MM.1S (cell line): ENCODE measurements at regions not wholly inside any gene's neighbourhood (a gene's known extent, or its start where the extent isn't known, plus 50 kb on each side); places are given as distances from the start of the nearest gene placed in this dataset.
"Not testable (repeated sequence)": the region's sequence is repeated elsewhere in the genome, so short reads cannot be mapped to it uniquely, and the experiment has no call there.

Source experiments
- DNase-seq: peaks from one replicate; pipeline ENCODE4 v3.0.0-alpha.2; 2015
- H2AFZ ChIP-seq: fragments of 300-600 bp; sonication (generic); 2 replicates; pipeline ENCODE4 v1.6.0; 2016; ENCODE audit warnings: antibody characterized with exemption, low read length
- H3F3A ChIP-seq: fragments of 300-600 bp; sonication (generic); 2 replicates; pipeline ENCODE4 v1.6.1; 2016; ENCODE audit warnings: mild to moderate bottlenecking, antibody characterized with exemption, low read length, moderate library complexity, mixed read lengths; ENCODE audit not compliant: insufficient read depth
- H3K27ac ChIP-seq: fragments of 300-600 bp; sonication (generic); 2 replicates; pipeline ENCODE4 v1.5.1; 2016; ENCODE audit warnings: mild to moderate bottlenecking, low read length
- H3K27me3 ChIP-seq: fragments of 300-600 bp; sonication (generic); replicated peaks from 2 replicates; pipeline ENCODE4 v1.6.0; 2016; ENCODE audit warnings: low read length; ENCODE audit not compliant: insufficient read depth
- H3K36me3 ChIP-seq: fragments of 300-600 bp; sonication (generic); replicated peaks from 2 replicates; pipeline ENCODE4 v1.6.1; 2016; ENCODE audit warnings: mild to moderate bottlenecking, low read length, mixed read lengths; ENCODE audit not compliant: insufficient read depth
- H3K4me1 ChIP-seq: fragments of 300-600 bp; sonication (generic); 2 replicates; pipeline ENCODE4 v1.6.1; 2016; ENCODE audit warnings: low read length, mixed read lengths
- H3K4me2 ChIP-seq: fragments of 300-600 bp; sonication (generic); 2 replicates; pipeline ENCODE4 v1.6.0; 2016; ENCODE audit warnings: low read depth, low read length
- H3K4me3 ChIP-seq: fragments of 300-600 bp; sonication (generic); 2 replicates; pipeline ENCODE4 v1.5.1; 2016; ENCODE audit warnings: low read length, mixed read lengths
- H3K79me2 ChIP-seq: fragments of 300-600 bp; sonication (generic); 2 replicates; pipeline ENCODE4 v1.6.1; 2016; ENCODE audit warnings: mixed run types, low read length, mixed read lengths
- H3K9ac ChIP-seq: fragments of 300-600 bp; sonication (generic); 2 replicates; pipeline ENCODE4 v1.6.1; 2016; ENCODE audit warnings: low read length, mixed read lengths
- H3K9me2 ChIP-seq: fragments of 300-600 bp; sonication (generic); replicated peaks from 2 replicates; pipeline ENCODE4 v1.6.1; 2016; ENCODE audit warnings: mild to moderate bottlenecking, low read length, mixed read lengths; ENCODE audit not compliant: insufficient read depth
- H3K9me3 ChIP-seq: fragments of 300-600 bp; sonication (generic); replicated peaks from 2 replicates; pipeline ENCODE4 v1.6.1; 2016; ENCODE audit warnings: mild to moderate bottlenecking, low read length, mixed read lengths; ENCODE audit not compliant: insufficient read depth
- H4K20me1 ChIP-seq: fragments of 300-600 bp; sonication (generic); 2 replicates; pipeline ENCODE4 v1.6.1; 2016; ENCODE audit warnings: mild to moderate bottlenecking, low read length, moderate library complexity, mixed read lengths; ENCODE audit not compliant: insufficient read depth
- CTCF ChIP-seq: fragments of 300-600 bp; sonication (generic); IDR thresholded peaks from 2 replicates; pipeline ENCODE4 v1.5.1; 2016; ENCODE audit warnings: antibody characterized with exemption, low read length, mixed read lengths
- EZH2 ChIP-seq: fragments of 300-600 bp; sonication (generic); optimal IDR thresholded peaks from 2 replicates; pipeline ENCODE3; 2017; ENCODE audit warnings: low read depth, mild to moderate bottlenecking, antibody characterized with exemption, low read length, mixed read lengths
- EZH2phosphoT487 ChIP-seq: fragments of 300-600 bp; sonication (generic); IDR thresholded peaks from 2 replicates; pipeline ENCODE4 v1.6.1; 2018; ENCODE audit warnings: antibody characterized with exemption, low read length

GRCh38 chr3:4250064-4250463, 53.1 kb upstream of the SETMAR start:
- TF ChIP-seq EZH2 (no peak), EZH2phosphoT487 (no peak), CTCF (no peak)
- H4K20me1 ChIP-seq, result no peaks in the 10 kb centered on the region
- H3K27ac ChIP-seq, result no peak overlapping the region
- H3K79me2 ChIP-seq, result no peaks in the 10 kb centered on the region
- no peaks in the 10 kb centered on the region; the same call in 1 of the 2 replicates for H3K36me3 ChIP-seq
- no peaks in the 10 kb centered on the region for H3F3A ChIP-seq
- H3K27me3 ChIP-seq, result no peaks in the 10 kb centered on the region
- H3K9ac ChIP-seq, result no peak overlapping the region
- H2AFZ ChIP-seq, result no peak overlapping the region
- DNase-seq, result no peak
- H3K4me2 ChIP-seq, result no peak overlapping the region
- H3K4me3 ChIP-seq, result no peak overlapping the region
- H3K9me3 ChIP-seq, result no peaks in the 10 kb centered on the region
- no peaks in the 10 kb centered on the region for H3K9me2 ChIP-seq
- no peaks in the 10 kb centered on the region for H3K4me1 ChIP-seq

DNA sequence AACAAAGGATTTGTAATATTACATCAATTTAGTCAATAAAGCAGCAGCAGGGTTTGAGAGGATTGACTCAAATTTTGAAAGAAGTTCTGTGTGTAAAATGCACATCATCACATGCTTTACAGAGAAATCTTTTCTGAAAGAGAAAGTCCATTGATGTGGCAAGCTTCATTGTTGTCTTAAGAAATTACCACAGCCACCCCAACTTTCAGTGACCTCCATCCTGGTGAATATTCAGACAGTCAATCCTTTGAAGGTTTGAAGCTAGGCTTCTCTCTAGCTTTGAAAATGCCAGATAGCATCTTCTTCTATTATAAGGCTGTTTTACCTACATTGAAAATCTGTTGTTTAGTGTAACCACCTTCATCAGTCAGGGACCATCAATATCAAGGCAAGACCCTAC, 51.8 kb upstream of the SETMAR start:
- no peaks in the 10 kb centered on the region for H4K20me1 ChIP-seq
- H3K4me3 ChIP-seq, result no peak overlapping the region
- H3F3A ChIP-seq, result no peaks in the 10 kb centered on the region
- no peaks in the 10 kb centered on the region for H3K79me2 ChIP-seq
- H3K9ac ChIP-seq, result no peak overlapping the region
- no peaks in the 10 kb centered on the region for H3K9me2 ChIP-seq
- H3K36me3 ChIP-seq, result no peaks in the 10 kb centered on the region; the same call in 1 of the 2 replicates
- no peaks in the 10 kb centered on the region for H3K9me3 ChIP-seq
- H3K4me2 ChIP-seq, result no peak overlapping the region
- no peak overlapping the region for H3K27ac ChIP-seq
- no peaks in the 10 kb centered on the region for H3K27me3 ChIP-seq
- DNase-seq, result no peak
- no peak overlapping the region for H2AFZ ChIP-seq
- no peaks in the 10 kb centered on the region for H3K4me1 ChIP-seq
- TF ChIP-seq EZH2phosphoT487, result no peak

DNA sequence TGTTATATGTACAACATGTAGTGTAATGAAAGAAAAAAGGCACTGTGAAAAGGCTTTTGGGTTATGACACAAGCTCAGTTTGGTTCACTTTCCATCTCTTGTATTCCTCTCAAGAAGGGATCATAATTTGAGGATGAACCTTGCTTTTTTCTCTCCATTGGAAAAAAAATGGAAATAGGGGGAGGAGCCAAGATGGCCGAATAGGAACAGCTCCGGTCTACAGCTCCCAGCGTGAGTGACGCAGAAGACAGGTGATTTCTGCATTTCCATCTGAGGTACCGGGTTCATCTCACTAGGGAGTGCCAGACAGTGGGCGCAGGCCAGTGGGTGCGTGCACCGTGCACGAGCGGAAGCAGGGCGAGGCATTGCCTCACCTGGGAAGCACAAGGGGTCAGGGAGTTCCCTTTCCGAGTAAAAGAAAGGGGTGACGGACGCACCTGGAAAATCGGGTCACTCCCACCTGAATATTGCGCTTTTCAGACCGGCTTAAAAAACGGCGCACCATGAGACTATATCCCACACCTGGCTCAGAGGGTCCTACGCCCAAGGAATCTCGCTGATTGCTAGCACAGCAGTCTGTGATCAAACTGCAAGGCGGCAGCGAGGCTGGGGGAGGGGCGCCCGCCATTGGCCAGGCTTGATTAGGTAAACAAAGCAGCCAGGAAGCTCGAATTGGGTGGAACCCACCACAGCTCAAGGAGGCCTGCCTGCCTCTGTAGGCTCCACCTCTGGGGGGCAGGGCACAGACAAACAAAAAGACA, 49.9 kb upstream of the SETMAR start:
- H3K4me2 ChIP-seq, H2AFZ ChIP-seq, H3K4me3 ChIP-seq, H3K27ac ChIP-seq, H3K27me3 ChIP-seq, H3K9me3 ChIP-seq, DNase-seq, H3K9me2 ChIP-seq, H3K36me3 ChIP-seq, H3K4me1 ChIP-seq, H3K9ac ChIP-seq, H4K20me1 ChIP-seq, H3K79me2 ChIP-seq, H3F3A ChIP-seq: not testable (repeated sequence)
